ENCODE measurements at regions not wholly inside any gene's neighbourhood (a gene's known extent, or its start where the extent isn't known, plus 50 kb on each side); places are given as distances from the start of the nearest gene placed in this dataset.

DNA sequence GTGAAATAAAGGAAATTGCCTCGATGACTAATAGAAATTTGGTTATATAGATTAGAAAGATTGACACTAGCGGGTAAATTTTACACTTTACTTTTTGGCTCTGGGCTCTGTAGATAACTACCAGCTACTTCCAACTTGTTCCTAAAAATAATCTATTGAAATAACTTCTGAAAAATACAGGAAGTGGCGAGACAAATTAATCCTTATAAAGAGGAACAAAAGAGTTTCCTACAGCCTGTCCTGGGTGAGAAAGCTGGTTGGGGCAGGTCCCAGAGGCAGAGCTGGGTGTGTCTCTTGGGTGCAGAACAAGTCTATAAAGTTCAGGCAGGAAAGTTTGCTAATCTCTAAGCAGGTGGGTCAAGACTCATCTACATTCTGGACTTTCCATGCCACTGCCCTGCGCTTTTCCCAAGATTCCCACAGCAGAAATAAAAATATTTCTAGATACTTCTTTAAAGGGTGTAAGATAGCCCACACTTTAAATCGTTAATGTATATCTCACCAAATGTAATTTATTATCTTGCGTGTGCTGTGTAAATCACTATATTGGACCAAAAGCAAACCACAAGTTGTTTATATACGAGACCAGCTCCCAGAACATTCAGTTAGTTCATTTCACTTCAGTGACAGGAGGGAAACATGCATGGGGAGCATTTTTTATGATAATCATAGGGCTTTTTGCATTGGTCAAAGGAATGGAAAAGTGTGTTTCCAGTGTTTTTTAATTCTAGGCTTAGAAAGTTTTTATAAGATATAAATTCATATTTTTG, 70.1 kb upstream of the NRIP1 start:
- ATAC-seq: no peak
- TF ChIP-seq, protein P1, sequence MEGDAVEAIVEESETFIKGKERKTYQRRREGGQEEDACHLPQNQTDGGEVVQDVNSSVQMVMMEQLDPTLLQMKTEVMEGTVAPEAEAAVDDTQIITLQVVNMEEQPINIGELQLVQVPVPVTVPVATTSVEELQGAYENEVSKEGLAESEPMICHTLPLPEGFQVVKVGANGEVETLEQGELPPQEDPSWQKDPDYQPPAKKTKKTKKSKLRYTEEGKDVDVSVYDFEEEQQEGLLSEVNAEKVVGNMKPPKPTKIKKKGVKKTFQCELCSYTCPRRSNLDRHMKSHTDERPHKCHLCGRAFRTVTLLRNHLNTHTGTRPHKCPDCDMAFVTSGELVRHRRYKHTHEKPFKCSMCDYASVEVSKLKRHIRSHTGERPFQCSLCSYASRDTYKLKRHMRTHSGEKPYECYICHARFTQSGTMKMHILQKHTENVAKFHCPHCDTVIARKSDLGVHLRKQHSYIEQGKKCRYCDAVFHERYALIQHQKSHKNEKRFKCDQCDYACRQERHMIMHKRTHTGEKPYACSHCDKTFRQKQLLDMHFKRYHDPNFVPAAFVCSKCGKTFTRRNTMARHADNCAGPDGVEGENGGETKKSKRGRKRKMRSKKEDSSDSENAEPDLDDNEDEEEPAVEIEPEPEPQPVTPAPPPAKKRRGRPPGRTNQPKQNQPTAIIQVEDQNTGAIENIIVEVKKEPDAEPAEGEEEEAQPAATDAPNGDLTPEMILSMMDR (conservative IDR thresholded peaks at IDR 0.05; ENCODE audit: low read depth in 2 of 2): no peak
- no peak for TF ChIP-seq ZNF331 (CRISPR knock-in tag; IDR thresholded peaks at IDR 0.05; ENCODE audit: low read depth)
- TF ChIP-seq, protein P2, sequence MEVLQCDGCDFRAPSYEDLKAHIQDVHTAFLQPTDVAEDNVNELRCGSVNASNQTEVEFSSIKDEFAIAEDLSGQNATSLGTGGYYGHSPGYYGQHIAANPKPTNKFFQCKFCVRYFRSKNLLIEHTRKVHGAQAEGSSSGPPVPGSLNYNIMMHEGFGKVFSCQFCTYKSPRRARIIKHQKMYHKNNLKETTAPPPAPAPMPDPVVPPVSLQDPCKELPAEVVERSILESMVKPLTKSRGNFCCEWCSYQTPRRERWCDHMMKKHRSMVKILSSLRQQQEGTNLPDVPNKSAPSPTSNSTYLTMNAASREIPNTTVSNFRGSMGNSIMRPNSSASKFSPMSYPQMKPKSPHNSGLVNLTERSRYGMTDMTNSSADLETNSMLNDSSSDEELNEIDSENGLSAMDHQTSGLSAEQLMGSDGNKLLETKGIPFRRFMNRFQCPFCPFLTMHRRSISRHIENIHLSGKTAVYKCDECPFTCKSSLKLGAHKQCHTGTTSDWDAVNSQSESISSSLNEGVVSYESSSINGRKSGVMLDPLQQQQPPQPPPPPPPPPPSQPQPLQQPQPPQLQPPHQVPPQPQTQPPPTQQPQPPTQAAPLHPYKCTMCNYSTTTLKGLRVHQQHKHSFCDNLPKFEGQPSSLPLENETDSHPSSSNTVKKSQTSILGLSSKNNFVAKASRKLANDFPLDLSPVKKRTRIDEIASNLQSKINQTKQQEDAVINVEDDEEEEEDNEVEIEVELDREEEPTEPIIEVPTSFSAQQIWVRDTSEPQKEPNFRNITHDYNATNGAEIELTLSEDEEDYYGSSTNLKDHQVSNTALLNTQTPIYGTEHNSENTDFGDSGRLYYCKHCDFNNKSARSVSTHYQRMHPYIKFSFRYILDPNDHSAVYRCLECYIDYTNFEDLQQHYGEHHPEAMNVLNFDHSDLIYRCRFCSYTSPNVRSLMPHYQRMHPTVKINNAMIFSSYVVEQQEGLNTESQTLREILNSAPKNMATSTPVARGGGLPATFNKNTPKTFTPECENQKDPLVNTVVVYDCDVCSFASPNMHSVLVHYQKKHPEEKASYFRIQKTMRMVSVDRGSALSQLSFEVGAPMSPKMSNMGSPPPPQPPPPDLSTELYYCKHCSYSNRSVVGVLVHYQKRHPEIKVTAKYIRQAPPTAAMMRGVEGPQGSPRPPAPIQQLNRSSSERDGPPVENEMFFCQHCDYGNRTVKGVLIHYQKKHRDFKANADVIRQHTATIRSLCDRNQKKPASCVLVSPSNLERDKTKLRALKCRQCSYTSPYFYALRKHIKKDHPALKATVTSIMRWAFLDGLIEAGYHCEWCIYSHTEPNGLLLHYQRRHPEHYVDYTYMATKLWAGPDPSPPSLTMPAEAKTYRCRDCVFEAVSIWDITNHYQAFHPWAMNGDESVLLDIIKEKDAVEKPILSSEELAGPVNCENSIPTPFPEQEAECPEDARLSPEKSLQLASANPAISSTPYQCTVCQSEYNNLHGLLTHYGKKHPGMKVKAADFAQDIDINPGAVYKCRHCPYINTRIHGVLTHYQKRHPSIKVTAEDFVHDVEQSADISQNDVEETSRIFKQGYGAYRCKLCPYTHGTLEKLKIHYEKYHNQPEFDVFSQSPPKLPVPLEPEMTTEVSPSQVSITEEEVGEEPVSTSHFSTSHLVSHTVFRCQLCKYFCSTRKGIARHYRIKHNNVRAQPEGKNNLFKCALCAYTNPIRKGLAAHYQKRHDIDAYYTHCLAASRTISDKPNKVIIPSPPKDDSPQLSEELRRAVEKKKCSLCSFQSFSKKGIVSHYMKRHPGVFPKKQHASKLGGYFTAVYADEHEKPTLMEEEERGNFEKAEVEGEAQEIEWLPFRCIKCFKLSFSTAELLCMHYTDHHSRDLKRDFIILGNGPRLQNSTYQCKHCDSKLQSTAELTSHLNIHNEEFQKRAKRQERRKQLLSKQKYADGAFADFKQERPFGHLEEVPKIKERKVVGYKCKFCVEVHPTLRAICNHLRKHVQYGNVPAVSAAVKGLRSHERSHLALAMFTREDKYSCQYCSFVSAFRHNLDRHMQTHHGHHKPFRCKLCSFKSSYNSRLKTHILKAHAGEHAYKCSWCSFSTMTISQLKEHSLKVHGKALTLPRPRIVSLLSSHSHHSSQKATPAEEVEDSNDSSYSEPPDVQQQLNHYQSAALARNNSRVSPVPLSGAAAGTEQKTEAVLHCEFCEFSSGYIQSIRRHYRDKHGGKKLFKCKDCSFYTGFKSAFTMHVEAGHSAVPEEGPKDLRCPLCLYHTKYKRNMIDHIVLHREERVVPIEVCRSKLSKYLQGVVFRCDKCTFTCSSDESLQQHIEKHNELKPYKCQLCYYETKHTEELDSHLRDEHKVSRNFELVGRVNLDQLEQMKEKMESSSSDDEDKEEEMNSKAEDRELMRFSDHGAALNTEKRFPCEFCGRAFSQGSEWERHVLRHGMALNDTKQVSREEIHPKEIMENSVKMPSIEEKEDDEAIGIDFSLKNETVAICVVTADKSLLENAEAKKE (CRISPR knock-in tag; IDR thresholded peaks at IDR 0.05): no peak
- TF ChIP-seq JUNB (IDR thresholded peaks at IDR 0.05; ENCODE audit: unreplicated experiment): no peak
- TF ChIP-seq POLR2AphosphoS5 (IDR thresholded peaks at IDR 0.05; ENCODE audit: low read depth): no peak
- no peak for TF ChIP-seq STAT1 (IDR thresholded peaks at IDR 0.05; ENCODE audit: unreplicated experiment)
- TF ChIP-seq EZH2phosphoT487 (IDR thresholded peaks at IDR 0.05; ENCODE audit: unreplicated experiment): no peak
- no peak for TF ChIP-seq ZNF114 (CRISPR knock-in tag; IDR thresholded peaks at IDR 0.05)
- TF ChIP-seq, protein P3, sequence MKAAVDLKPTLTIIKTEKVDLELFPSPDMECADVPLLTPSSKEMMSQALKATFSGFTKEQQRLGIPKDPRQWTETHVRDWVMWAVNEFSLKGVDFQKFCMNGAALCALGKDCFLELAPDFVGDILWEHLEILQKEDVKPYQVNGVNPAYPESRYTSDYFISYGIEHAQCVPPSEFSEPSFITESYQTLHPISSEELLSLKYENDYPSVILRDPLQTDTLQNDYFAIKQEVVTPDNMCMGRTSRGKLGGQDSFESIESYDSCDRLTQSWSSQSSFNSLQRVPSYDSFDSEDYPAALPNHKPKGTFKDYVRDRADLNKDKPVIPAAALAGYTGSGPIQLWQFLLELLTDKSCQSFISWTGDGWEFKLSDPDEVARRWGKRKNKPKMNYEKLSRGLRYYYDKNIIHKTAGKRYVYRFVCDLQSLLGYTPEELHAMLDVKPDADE (IDR thresholded peaks at IDR 0.05): no peak
- Histone ChIP-seq H3K9me2 (ENCODE audit: insufficient read depth) (peaks cover 3% of the 10 kb centered on the region; the same call in 1 of the 2 replicates), H3K27me3 (ENCODE audit: insufficient read depth) (no peaks in the 10 kb centered on the region), H3K4me2 (no peak overlapping the region), H3F3A (replicated peaks; ENCODE audit: low read depth) (no peaks in the 10 kb centered on the region), H4K20me1 (replicated peaks; ENCODE audit: insufficient read depth) (no peaks in the 10 kb centered on the region), H3K27ac (ENCODE audit: low read depth) (no peak overlapping the region), H3K36me3 (ENCODE audit: insufficient read depth) (no peaks in the 10 kb centered on the region), H3K79me2 (replicated peaks; ENCODE audit: insufficient read depth) (no peaks in the 10 kb centered on the region), H3K4me3 (no peak overlapping the region), H3K4me1 (ENCODE audit: insufficient read depth) (no peaks in the 10 kb centered on the region), H2AFZ (no peak overlapping the region)
- H3K27ac Mint-ChIP-seq: no peak overlapping the region
- no peaks in the 10 kb centered on the region for H3K27me3 Mint-ChIP-seq (ENCODE audit: insufficient read depth, low read depth, poor library complexity)
- no peak for DNase-seq (ENCODE audit: low spot score)
- H3K9me3 Mint-ChIP-seq: no peaks in the 10 kb centered on the region
- no peak overlapping the region for H3K4me3 Mint-ChIP-seq
- H3K36me3 Mint-ChIP-seq (ENCODE audit: low read depth): no peaks in the 10 kb centered on the region
- peaks cover 4% of the 10 kb centered on the region; the same call in 2 of the 3 replicates for H3K4me1 Mint-ChIP-seq

Measured in GM23338 (cell line).